CD1c-positive myeloid dendritic cell (primary cell): ENCODE measurements at regions not wholly inside any gene's neighbourhood (a gene's known extent, or its start where the extent isn't known, plus 50 kb on each side); places are given as distances from the start of the nearest gene placed in this dataset.

Experiments used
- DNase-seq: peaks from one replicate; pipeline ENCODE4 v3.0.0-alpha.2; 2016; ENCODE audit errors: extremely low spot score

DNA sequence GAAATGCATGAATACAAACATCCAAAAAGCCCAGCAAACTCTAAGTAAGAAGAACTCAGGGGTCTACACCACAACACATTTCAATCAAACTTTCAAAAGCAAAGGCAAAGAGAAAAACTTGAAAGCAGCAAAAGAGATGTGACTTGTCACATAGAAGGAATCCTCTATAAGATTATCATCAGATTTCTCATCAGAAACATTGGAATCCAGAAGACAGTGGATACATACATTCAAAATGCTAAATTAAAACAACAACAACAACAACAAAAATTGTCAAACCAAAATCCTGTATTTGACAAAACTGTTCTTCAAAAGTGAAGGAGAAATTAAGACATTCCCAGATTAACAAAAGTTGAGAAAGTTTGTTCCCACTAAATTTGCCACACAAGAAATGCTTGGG lies 362.7 kb downstream of the ZNF608 start:
- no peak for DNase-seq

GRCh38 chr5:124377386-124377785 lies 369.1 kb downstream of the ZNF608 start:
- no peak for DNase-seq

- DNase-seq = no peak
Measured at GRCh38 chr5:124373883-124374282, 372.6 kb downstream of the ZNF608 start.

DNA sequence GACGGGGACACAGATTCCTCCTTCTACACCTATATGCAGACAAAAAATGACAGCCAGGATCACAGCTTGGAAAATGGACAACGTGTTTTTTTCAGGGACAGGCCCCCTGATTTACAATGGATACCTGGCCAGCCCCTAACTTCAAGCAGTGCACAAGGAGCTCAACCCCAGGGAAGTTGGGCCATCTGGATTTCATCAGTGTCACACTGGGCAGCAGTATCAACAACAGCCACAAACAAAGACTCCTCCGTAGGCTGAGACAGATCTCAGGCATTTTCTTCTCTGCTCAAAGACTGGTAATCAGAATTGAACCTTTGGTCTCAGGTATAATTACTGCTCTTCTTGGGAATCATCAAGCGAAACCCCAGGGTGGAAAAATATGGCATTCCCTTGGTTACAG lies 374.0 kb downstream of the ZNF608 start:
- no peak for DNase-seq

DNA sequence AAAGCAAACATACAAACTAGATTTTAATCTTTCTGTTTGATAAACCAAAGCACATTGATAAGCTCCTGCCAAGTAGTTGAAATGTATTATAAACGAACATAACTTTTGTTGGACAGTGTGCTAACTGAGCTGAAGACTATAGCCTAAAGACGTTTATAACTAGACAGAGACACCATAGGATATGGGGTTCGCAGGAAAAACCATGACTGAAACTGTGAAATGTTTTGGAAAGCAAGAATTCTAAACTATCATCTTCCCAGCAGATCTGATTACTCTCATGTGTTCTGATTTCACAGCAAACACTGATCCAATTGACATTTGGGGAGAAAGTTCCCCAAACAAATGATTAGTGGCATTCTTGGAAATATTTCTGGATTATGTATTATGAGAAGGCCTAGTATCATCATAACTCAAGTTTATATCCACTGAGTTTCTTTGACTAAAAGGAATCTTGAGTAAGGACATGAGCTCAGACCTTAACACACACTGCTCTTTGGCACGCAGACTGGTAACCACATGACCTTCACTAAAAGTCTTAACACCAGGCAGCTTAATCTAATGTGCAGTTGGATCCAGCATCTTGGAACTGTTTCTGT lies 375.2 kb downstream of the ZNF608 start:
- DNase-seq = no peak

GRCh38 chr5:124370601-124371000 lies 375.8 kb downstream of the ZNF608 start:
- DNase-seq = no peak

DNA sequence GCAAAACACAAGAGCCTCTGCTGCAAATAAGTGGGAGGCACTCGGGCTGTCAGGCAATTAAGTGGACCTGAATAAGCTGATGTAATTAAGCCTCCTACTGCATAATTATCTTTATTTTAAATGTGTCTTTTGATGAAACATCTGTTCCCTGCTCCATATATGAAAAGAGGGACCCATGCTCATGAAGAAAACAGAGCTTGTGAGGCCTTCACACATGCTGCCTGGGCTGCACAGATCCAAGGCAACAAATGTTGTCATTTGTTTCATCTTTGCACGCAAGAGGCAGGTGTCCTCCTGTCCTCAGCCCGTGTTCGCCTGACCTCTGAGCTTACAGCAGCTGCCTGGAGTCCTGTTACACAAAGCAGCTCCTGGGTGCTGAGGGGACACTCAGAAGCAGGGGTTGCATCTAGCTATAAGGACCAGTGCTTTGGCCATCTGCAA lies 381.1 kb downstream of the ZNF608 start:
- no peak for DNase-seq

GRCh38 chr5:124355928-124356327 lies 390.5 kb downstream of the ZNF608 start:
- DNase-seq = no peak

GRCh38 chr5:124353016-124353415 lies 393.4 kb downstream of the ZNF608 start:
- DNase-seq = no peak

GRCh38 chr5:124352312-124352711 lies 394.1 kb downstream of the ZNF608 start:
- DNase-seq = no peak

- DNase-seq = no peak
Measured at GRCh38 chr5:124349931-124350330, 396.5 kb downstream of the ZNF608 start.

GRCh38 chr5:124343451-124343867 lies 403.0 kb downstream of the ZNF608 start:
- DNase-seq = no peak

- no peak for DNase-seq
Measured at GRCh38 chr5:124342986-124343385, 403.5 kb downstream of the ZNF608 start.

DNA sequence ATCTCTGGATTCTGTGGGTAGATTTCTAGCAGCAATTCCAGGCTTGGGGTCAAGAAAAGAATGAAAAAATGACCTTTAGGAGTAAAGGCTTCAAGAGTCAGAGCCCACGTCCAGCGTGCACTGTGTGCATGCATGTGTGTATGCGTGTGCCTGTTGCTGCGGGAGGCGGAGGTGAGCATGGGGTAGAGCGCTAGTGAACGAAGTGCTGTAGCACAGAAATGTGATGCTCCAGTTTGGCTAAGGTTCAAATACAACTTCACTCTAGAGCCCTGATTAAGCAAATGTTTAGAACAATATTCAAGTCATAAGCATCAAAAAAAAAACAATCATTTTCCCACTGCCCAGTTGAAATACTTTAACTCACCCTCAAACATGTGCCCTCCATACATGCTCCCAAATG lies 403.9 kb downstream of the ZNF608 start:
- no peak for DNase-seq

DNA sequence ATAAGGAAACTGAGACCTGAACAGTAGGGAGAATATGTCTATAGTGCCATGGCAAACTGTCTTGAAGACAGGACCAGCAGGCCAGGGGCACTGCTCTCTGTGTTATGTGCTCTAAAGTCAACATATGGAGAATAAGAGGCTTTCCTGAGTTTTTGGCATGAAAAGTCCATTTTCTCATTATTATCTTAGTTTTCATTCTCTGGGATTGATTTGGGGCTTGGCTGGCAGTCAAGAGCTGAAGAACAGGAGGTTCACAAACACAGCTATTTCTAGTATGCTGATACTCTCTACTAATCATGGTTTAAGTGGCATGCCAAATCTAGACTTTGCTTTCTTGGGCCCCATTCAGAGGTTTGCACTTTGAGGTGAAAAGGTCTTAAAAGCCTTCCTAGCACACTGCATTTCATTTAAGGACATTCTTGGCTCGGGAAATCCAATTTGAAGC lies 404.4 kb downstream of the ZNF608 start:
- no peak for DNase-seq

DNA sequence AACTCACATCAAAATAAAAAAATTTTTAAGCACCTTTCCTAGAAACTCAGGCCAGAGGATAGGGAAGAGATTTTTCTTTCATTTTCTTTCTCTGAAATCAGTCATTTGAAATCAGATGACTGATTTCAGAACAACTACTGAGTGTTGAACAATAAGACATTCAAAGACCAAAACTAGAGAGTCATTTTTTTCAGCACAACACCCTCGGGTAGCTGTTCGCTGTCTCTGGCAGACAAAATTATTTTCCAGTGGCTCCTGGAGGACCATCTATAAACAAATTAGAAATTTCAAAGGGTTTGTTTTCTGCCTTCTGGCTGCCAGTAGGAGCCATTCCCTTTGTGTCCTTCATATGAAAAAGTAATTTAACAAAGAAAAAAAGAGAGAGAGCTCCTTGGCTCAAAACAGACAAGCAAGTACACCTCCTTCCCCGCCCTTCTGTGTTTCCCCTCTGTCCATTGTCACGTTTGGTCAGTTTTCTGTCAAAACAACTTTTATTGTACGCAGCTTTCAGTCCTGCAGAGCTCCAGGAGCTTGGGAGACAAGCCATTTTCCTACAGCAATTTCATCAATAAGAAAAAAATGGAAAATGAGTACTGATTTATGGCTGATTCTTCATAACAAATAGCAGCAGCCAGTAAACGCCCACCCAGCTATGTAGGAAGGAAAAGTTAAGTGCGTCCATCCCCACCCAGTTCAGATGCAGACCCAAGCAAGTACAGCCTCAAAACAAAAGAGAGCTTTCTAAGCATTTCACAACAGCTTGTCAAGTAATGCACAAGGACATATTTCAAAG lies 405.2 kb downstream of the ZNF608 start:
- DNase-seq = no peak

GRCh38 chr5:124337996-124338395 lies 408.4 kb downstream of the ZNF608 start:
- no peak for DNase-seq

DNA sequence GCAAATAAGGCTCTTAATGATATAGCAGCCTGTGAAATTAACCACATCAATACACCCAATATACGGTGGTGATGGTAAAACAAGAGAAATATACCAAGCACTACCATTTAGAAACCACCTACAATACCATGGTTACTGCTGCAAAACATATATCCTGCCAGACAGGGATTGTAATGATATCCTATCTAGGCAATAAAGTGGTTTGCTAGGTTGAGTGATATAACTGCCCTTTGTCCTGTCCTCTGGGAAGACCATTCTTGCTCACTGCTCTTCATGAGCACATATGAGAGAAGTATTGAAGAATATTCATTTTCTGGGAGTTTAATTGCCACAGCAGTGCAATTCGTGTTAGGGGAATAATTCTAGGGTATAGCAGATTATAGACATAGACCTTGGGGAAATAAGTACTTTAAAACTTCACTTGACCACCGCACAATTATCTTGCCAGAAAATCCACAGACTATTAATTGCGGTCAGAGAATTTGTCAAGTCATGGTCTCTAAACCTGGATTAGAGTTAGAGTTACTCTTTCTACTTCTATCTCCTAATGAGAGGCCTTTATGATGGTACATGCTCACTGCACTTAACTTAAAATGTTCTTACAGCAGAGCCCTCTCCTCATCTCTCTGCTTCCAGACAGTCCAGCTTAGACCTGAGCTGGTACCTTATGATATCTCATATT lies 413.0 kb downstream of the ZNF608 start:
- no peak for DNase-seq

DNA sequence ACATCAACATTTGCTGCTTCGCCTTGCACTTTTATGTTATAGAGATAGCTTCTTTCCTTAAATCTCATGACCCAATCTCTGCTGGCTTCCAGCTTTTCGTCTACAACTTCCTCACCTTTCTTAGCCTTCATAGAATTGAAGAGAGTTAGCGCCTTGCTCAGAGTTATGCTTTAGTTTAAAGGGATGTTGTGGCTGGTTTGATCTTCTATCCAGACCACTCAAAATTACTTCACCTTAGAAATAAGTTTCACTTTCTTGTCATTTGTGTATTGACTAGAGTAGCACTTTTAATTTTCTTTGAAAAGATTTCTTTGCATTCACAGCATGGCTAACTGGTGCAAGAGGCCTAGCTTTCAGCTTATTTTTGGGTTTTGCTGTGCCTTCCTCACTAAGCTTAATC lies 414.2 kb downstream of the ZNF608 start:
- DNase-seq = no peak

DNA sequence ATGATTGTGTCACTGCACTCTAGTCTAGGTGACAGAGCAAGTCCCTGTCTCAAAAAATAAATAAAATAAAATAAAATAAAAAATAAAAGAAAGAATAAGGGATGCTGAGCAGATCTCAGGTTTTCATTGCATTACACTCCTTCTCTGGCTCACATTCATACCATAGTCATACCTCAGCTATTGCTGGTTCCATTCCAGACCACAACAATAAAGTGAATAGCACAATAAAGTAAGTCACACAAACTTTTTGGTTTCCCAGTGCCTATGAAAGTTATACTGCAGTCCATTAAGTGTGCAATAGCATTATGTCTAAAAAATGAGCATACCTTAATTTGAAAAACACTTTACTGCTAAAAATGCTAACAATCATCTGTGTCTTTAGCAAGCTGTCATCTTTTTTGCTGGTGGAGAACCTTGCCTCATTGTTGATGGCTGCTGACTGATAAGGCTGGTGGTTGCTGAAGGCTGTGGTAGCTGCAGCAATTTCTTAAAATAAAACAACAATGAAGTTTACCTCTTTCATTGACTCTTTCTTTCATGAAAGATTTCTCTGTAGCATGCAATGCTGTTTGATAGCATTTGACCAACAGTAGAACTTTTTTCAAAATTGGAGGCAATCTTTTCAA lies 415.7 kb downstream of the ZNF608 start:
- DNase-seq = no peak

- no peak for DNase-seq
Measured at GRCh38 chr5:124328201-124328600, 418.2 kb downstream of the ZNF608 start.

DNA sequence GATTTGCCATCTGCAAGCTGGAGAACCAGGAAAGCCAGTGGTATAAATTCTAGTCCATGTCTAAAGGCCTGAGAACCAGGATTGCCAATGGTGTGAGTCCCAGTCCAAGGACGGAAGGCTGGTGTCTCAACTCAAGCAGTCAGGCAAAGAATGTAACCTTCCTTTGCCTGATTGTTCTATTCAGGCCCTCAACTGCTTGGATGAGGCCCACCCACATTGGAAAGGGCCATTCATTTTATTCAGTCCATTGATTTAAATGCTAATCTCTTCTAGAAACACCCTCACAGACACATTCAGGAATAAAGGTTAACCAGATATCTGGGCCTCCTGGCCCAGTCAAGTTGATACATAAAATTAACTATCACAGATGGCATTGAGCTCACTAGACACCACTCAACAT lies 427.8 kb downstream of the ZNF608 start:
- no peak for DNase-seq
